Activated CD4-positive, alpha-beta T cell treated with anti-CD3 and anti-CD28 coated beads, Interleukin-2, amount 50 U/mL, for 16 hours (primary cell): ENCODE measurements at regions not wholly inside any gene's neighbourhood (a gene's known extent, or its start where the extent isn't known, plus 50 kb on each side); places are given as distances from the start of the nearest gene placed in this dataset.
A peak's percentile ranks its signal among the peaks of the same experiment; 100 is the strongest.
"Not testable (repeated sequence)": the region's sequence is repeated elsewhere in the genome, so short reads cannot be mapped to it uniquely, and the experiment has no call there.

Experiments
- DNase-seq: peaks from one replicate; pipeline ENCODE4 v3.0.0-alpha.2; 2020

GRCh38 chrX:9271789-9272525 lies 192.9 kb upstream of the TBL1X start:
- no peak for DNase-seq

GRCh38 chrX:9273744-9274143 lies 191.1 kb upstream of the TBL1X start:
- no peak for DNase-seq

- no peak for DNase-seq
Measured at GRCh38 chrX:9278475-9279233, 186.2 kb upstream of the TBL1X start.

GRCh38 chrX:9279234-9279544 lies 185.7 kb upstream of the TBL1X start:
- DNase-seq: peak; percentile 31

- DNase-seq: no peak
Measured at GRCh38 chrX:9280831-9281230, 184.0 kb upstream of the TBL1X start.

- DNase-seq: no peak
Measured at GRCh38 chrX:9282325-9282724, 182.5 kb upstream of the TBL1X start.

GRCh38 chrX:9285342-9285771 lies 179.5 kb upstream of the TBL1X start:
- DNase-seq: peak; percentile 66

- no peak for DNase-seq
Measured at GRCh38 chrX:9286234-9286633, 178.6 kb upstream of the TBL1X start.

- DNase-seq: no peak
Measured at GRCh38 chrX:9291629-9292028, 173.2 kb upstream of the TBL1X start.

GRCh38 chrX:9293051-9293496 lies 171.8 kb upstream of the TBL1X start:
- no peak for DNase-seq

GRCh38 chrX:9293903-9294302 lies 171.0 kb upstream of the TBL1X start:
- no peak for DNase-seq

GRCh38 chrX:9295551-9295950 lies 169.3 kb upstream of the TBL1X start:
- no peak for DNase-seq

- no peak for DNase-seq
Measured at GRCh38 chrX:9298221-9298620, 166.6 kb upstream of the TBL1X start.

- not testable (repeated sequence) for DNase-seq
Measured at GRCh38 chrX:9299681-9300080, 165.2 kb upstream of the TBL1X start.

- no peak for DNase-seq
Measured at GRCh38 chrX:9301836-9302235, 163.0 kb upstream of the TBL1X start.

- DNase-seq: no peak
Measured at GRCh38 chrX:9302381-9302780, 162.5 kb upstream of the TBL1X start.

- no peak for DNase-seq
Measured at GRCh38 chrX:9308426-9308825, 156.4 kb upstream of the TBL1X start.

- no peak for DNase-seq
Measured at GRCh38 chrX:9310616-9311015, 154.2 kb upstream of the TBL1X start.

GRCh38 chrX:9311421-9312160 lies 153.3 kb upstream of the TBL1X start:
- DNase-seq: no peak

- DNase-seq: peak; percentile 78
Measured at GRCh38 chrX:9312922-9313867, 151.7 kb upstream of the TBL1X start.

- DNase-seq: no peak
Measured at GRCh38 chrX:9315086-9315485, 149.8 kb upstream of the TBL1X start.

GRCh38 chrX:9316096-9316495 lies 148.8 kb upstream of the TBL1X start:
- DNase-seq: no peak

GRCh38 chrX:9317176-9317575 lies 147.7 kb upstream of the TBL1X start:
- no peak for DNase-seq
